ENCODE measurements at regions not wholly inside any gene's neighbourhood (a gene's known extent, or its start where the extent isn't known, plus 50 kb on each side); places are given as distances from the start of the nearest gene placed in this dataset.
"Not testable (repeated sequence)": the region's sequence is repeated elsewhere in the genome, so short reads cannot be mapped to it uniquely, and the experiment has no call there.

DNA sequence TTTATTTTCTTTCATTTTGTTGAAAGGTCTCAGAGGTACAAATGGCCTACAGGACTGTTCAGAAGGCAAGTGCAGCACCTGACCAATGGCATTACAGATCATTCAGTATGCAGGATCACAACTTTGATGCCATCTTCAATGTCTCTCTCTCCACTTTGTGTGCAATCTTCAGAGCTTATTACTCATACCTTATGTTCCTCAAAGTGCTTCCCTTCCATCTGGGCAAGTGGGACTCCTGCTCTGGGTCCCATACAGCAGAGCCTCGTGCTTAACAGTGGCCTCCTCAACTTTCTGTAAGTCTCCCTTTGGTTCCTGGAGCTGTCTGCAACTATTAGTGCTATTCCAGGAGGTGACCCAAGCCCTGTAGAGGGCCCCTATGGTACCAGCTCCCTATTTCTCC lies 358.4 kb upstream of the RPS23 start:
- Mint-ChIP-seq H3K27ac (no peak overlapping the region), H3K36me3 (no peaks in the 10 kb centered on the region), H3K4me1 (peaks cover 0 to 19% (median 0%) of the 10 kb centered on the region in 7 donors), H3K4me3 (no peak overlapping the region), H3K9me3 (no peaks in the 10 kb centered on the region), H3K27me3 (no peaks in the 10 kb centered on the region)
- ATAC-seq (no peak), DNase-seq (no peak)
- ChIA-PET CTCF (no interaction called here), POLR2A (no interaction called here)
- H3K4me1 ChIP-seq (ENCODE audit: control insufficient read depth in 2 of 2, insufficient read depth in 2 of 2, low read length in 2 of 2): no peaks in the 10 kb centered on the region
- intact Hi-C loops (cut with micrococcal nuclease): no loop called here
- no peaks in the 10 kb centered on the region for H3K36me3 ChIP-seq (ENCODE audit: control insufficient read depth in 2 of 3, insufficient read depth in 3 of 3, low read length in 3 of 3)
- no peak overlapping the region for H3K4me3 ChIP-seq (ENCODE audit: low read length)
- H3K27me3 ChIP-seq (ENCODE audit: control insufficient read depth in 2 of 2, insufficient read depth in 2 of 2, low read length in 2 of 2): no peaks in the 10 kb centered on the region
- H3K9me3 ChIP-seq (ENCODE audit: control insufficient read depth in 2 of 3, low read length in 3 of 3): no peaks in the 10 kb centered on the region
- no peak overlapping the region for H3K27ac ChIP-seq (ENCODE audit: low read depth, low read length)

DNA sequence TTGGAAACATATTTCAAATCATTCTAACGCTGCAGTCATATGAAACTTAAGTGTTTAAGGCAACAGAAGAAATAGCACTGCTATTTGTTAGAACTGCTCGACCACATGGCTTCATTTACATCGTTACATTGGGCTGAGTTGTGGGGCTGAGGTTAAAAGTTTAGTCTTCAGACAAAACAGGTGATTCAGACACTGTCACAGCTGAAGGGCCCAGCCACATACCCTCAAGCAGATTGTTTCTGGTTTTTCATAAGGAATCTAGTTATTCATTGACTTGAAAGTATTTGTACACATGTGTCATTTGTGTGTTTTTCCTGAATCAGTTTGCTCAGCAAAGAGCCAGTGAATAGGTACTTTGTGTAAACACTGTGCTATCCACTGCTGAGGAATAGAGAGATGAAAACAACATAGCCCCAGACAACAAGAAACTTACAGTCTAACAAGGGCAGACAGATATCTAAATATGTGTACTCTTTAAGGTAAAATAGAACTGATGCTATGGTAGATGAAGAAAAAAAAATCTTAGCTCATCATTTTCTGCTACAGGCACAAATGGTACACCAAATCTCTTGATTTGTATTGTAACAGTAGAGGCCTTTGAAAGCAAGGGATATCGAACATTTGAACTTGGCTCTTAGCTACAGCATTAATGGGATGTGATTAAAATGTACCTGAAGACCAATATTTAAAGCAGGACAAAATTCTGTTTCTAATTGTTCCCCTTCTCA lies 357.6 kb upstream of the RPS23 start:
- DNase-seq (no peak), ATAC-seq (no peak)
- ChIA-PET POLR2A (no interaction called here), CTCF (no interaction called here)
- Histone ChIP-seq H3K27ac (ENCODE audit: low read depth, low read length) (no peak overlapping the region), H3K27me3 (ENCODE audit: control insufficient read depth in 2 of 2, insufficient read depth in 2 of 2, low read length in 2 of 2) (no peaks in the 10 kb centered on the region), H3K36me3 (ENCODE audit: control insufficient read depth in 2 of 3, insufficient read depth in 3 of 3, low read length in 3 of 3) (no peaks in the 10 kb centered on the region), H3K9me3 (ENCODE audit: control insufficient read depth in 2 of 3, low read length in 3 of 3) (no peaks in the 10 kb centered on the region), H3K4me1 (ENCODE audit: control insufficient read depth in 2 of 2, insufficient read depth in 2 of 2, low read length in 2 of 2) (no peaks in the 10 kb centered on the region), H3K4me3 (ENCODE audit: low read length) (no peak overlapping the region)
- Mint-ChIP-seq H3K27ac (no peak overlapping the region), H3K27me3 (no peaks in the 10 kb centered on the region), H3K36me3 (no peaks in the 10 kb centered on the region), H3K4me1 (peaks cover 0 to 11% (median 0%) of the 10 kb centered on the region in 7 donors), H3K4me3 (no peak overlapping the region), H3K9me3 (no peaks in the 10 kb centered on the region)
- intact Hi-C loops (cut with micrococcal nuclease): no loop called here

DNA sequence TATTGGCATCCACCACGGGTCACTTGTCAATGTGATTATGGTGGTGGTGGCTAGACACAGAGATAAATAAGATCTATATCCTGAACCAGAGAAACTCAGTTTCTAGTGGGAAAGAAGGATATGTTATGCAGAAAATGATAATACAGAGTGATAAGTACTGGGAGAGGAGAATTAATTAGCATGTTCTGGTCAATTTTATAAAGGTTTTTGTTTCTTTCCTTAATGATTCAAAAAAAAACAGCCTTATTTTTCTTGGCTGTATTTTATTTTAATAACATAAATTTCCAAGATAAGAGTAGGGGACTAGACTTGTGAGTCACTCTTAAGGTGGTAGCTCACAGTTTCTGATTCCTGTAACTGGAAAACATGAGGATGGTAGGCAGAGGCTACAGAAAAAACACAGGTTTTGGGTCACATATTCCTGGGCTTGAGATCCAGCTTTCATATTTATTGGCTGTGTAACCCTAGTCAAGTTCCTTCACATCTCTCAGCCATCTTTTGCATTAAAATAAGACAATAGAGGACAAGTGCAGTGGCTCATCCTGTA lies 350.3 kb upstream of the RPS23 start:
- no peak for ATAC-seq
- Mint-ChIP-seq H3K27ac (no peak overlapping the region), H3K9me3 (peaks cover 0 to 15% (median 0%) of the 10 kb centered on the region in 11 donors), H3K4me3 (no peak overlapping the region), H3K4me1 (no peaks in the 10 kb centered on the region), H3K27me3 (peaks cover 0 to 5% (median 0%) of the 10 kb centered on the region in 5 donors), H3K36me3 (no peaks in the 10 kb centered on the region)
- Histone ChIP-seq H3K4me1 (ENCODE audit: control insufficient read depth in 2 of 2, insufficient read depth in 2 of 2, low read length in 2 of 2) (no peaks in the 10 kb centered on the region), H3K27ac (ENCODE audit: low read depth, low read length) (no peak overlapping the region), H3K4me3 (ENCODE audit: low read length) (no peak overlapping the region), H3K27me3 (ENCODE audit: control insufficient read depth in 2 of 2, insufficient read depth in 2 of 2, low read length in 2 of 2) (no peaks in the 10 kb centered on the region), H3K36me3 (ENCODE audit: control insufficient read depth in 2 of 3, insufficient read depth in 3 of 3, low read length in 3 of 3) (no peaks in the 10 kb centered on the region), H3K9me3 (ENCODE audit: control insufficient read depth in 2 of 3, low read length in 3 of 3) (no peaks in the 10 kb centered on the region)
- POLR2A ChIA-PET: no interaction called here
- intact Hi-C loops (cut with micrococcal nuclease): no loop called here
- no peak for DNase-seq
- CTCF ChIA-PET: no interaction called here

DNA sequence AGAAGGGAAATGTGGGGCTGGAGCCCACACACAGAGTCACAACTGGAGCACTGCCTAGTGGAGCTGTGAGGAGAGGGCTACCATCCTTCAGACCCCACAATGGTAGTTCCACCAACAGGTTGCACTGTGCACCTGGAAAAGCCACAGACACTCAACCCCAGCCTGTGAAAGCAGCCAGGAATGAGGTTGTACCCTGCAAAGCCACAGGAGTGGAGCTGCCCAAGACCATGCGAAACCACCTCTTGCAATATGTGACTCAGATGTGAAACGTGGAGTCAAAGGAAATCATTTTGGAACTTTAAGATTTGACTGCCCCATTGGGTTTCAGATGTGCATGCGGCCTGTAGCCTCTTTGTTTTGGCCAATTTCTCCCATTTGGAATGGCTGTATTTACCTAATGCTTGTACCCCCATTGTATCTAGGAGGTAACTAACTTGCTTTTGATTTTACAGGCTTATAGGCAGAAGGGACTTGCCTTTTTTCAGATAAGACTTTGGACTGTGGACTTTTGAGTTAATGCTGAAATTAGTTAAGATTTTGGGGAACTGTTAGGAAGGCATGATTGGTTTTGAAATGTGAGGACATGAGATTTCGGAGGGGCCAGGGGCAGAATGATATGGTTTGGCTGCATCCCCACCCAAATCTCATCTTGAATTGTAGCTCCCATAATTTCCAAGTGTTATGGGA lies 348.9 kb upstream of the RPS23 start:
- H3K4me1 ChIP-seq (ENCODE audit: control insufficient read depth in 2 of 2, insufficient read depth in 2 of 2, low read length in 2 of 2); H3K4me1 Mint-ChIP-seq; H3K27me3 ChIP-seq (ENCODE audit: control insufficient read depth in 2 of 2, insufficient read depth in 2 of 2, low read length in 2 of 2); H3K36me3 ChIP-seq (ENCODE audit: control insufficient read depth in 2 of 3, insufficient read depth in 3 of 3, low read length in 3 of 3); H3K27ac Mint-ChIP-seq; intact Hi-C loops (cut with micrococcal nuclease); POLR2A ChIA-PET; ATAC-seq; H3K27ac ChIP-seq (ENCODE audit: low read depth, low read length); H3K9me3 ChIP-seq (ENCODE audit: control insufficient read depth in 2 of 3, low read length in 3 of 3); CTCF ChIA-PET; H3K27me3 Mint-ChIP-seq; DNase-seq; H3K36me3 Mint-ChIP-seq; H3K4me3 Mint-ChIP-seq; H3K4me3 ChIP-seq (ENCODE audit: low read length): not testable (repeated sequence)
- peaks cover 0 to 15% (median 0%) of the 10 kb centered on the region in 11 donors for H3K9me3 Mint-ChIP-seq

DNA sequence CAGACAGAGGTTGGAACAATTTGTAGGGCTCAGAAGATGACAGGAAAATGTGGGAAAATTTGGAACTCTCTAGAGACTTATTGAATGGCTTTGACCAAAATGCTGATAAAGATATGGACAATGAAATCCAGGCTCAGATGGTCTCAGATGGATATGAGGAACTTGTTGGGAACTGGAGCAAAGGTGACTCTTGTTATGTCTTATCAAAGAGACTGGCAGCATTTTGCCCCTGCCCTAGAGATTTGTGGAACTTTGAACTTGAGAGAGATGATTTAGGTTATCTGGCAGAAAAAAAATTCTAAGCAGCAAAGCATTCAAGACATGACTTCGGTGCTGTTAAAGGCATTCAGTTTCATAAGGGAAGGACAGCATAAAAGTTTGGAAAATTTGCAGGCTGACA lies 347.9 kb upstream of the RPS23 start:
- peaks cover 0 to 15% (median 0%) of the 10 kb centered on the region in 11 donors for H3K9me3 Mint-ChIP-seq
- H3K27me3 ChIP-seq (ENCODE audit: control insufficient read depth in 2 of 2, insufficient read depth in 2 of 2, low read length in 2 of 2); H3K36me3 ChIP-seq (ENCODE audit: control insufficient read depth in 2 of 3, insufficient read depth in 3 of 3, low read length in 3 of 3); intact Hi-C loops (cut with micrococcal nuclease); H3K4me3 ChIP-seq (ENCODE audit: low read length); DNase-seq; CTCF ChIA-PET; H3K4me3 Mint-ChIP-seq; ATAC-seq; H3K27ac ChIP-seq (ENCODE audit: low read depth, low read length); POLR2A ChIA-PET; H3K9me3 ChIP-seq (ENCODE audit: control insufficient read depth in 2 of 3, low read length in 3 of 3); H3K27me3 Mint-ChIP-seq; H3K27ac Mint-ChIP-seq; H3K4me1 ChIP-seq (ENCODE audit: control insufficient read depth in 2 of 2, insufficient read depth in 2 of 2, low read length in 2 of 2); H3K4me1 Mint-ChIP-seq; H3K36me3 Mint-ChIP-seq: not testable (repeated sequence)

DNA sequence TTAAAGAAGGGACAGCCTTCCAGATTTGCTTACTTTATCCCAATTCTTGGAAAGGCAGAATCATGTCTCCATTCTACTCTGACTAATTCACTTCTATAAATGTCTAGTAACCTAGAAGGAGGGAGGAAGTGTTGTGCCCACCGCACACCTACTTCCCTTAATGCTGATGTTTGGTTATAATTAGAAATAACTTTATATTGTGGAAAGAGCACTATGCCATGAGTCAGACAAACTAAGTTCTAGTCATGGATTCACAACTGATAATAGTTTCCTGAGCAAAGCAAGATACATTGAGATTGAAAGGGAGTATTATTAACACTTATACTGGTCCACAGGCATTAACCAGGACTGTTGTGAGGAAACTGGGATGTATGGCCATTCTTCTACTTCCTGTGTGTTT lies 345.9 kb upstream of the RPS23 start:
- Mint-ChIP-seq H3K27me3 (peaks cover 0 to 5% (median 0%) of the 10 kb centered on the region in 5 donors), H3K27ac (no peak overlapping the region), H3K4me1 (peaks cover 0 to 7% (median 0%) of the 10 kb centered on the region in 7 donors), H3K36me3 (no peaks in the 10 kb centered on the region), H3K9me3 (peaks cover 0 to 14% (median 0%) of the 10 kb centered on the region in 11 donors), H3K4me3 (no peak overlapping the region)
- H3K36me3 ChIP-seq (ENCODE audit: control insufficient read depth in 2 of 3, insufficient read depth in 3 of 3, low read length in 3 of 3): no peaks in the 10 kb centered on the region
- CTCF ChIA-PET: no interaction called here
- ATAC-seq: no peak
- H3K27me3 ChIP-seq (ENCODE audit: control insufficient read depth in 2 of 2, insufficient read depth in 2 of 2, low read length in 2 of 2): no peaks in the 10 kb centered on the region
- no peaks in the 10 kb centered on the region for H3K9me3 ChIP-seq (ENCODE audit: control insufficient read depth in 2 of 3, low read length in 3 of 3)
- DNase-seq: no peak
- H3K27ac ChIP-seq (ENCODE audit: low read depth, low read length): no peak overlapping the region
- no peak overlapping the region for H3K4me3 ChIP-seq (ENCODE audit: low read length)
- H3K4me1 ChIP-seq (ENCODE audit: control insufficient read depth in 2 of 2, insufficient read depth in 2 of 2, low read length in 2 of 2): no peaks in the 10 kb centered on the region
- POLR2A ChIA-PET: no interaction called here
- intact Hi-C loops (cut with micrococcal nuclease): no loop called here
